ENCODE measurements at regions not wholly inside any gene's neighbourhood (a gene's known extent, or its start where the extent isn't known, plus 50 kb on each side); places are given as distances from the start of the nearest gene placed in this dataset.

DNA sequence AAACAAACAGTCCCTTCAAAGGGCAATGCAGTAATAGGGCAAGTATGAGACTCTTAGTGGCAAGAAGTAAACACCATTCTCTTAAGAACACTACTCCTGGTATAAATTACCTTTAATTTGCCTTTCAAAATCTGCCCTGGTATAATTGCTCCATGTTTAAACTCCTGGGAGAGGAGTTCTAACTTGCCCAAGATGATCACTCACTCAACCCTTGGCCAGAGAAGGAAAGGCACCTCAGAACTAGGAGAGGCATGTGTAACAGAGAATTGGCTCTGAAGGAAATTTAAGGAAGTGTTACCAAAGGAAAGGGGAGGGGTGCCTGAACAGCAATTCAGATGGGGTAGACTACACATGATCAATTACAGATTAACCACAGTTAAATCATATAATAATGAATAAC is 1173.6 kb upstream of the SORCS1 start:
- TF ChIP-seq, protein P1, sequence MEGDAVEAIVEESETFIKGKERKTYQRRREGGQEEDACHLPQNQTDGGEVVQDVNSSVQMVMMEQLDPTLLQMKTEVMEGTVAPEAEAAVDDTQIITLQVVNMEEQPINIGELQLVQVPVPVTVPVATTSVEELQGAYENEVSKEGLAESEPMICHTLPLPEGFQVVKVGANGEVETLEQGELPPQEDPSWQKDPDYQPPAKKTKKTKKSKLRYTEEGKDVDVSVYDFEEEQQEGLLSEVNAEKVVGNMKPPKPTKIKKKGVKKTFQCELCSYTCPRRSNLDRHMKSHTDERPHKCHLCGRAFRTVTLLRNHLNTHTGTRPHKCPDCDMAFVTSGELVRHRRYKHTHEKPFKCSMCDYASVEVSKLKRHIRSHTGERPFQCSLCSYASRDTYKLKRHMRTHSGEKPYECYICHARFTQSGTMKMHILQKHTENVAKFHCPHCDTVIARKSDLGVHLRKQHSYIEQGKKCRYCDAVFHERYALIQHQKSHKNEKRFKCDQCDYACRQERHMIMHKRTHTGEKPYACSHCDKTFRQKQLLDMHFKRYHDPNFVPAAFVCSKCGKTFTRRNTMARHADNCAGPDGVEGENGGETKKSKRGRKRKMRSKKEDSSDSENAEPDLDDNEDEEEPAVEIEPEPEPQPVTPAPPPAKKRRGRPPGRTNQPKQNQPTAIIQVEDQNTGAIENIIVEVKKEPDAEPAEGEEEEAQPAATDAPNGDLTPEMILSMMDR (IDR thresholded peaks at IDR 0.05; ENCODE audit: control extremely low read depth in 1 of 3, insufficient read depth in 1 of 3, low read depth in 1 of 3, low read length in 3 of 3), result no peak
- no peak for TF ChIP-seq CHD2 (IDR thresholded peaks at IDR 0.05; ENCODE audit: low read length)
- no peak for TF ChIP-seq ZNF274 (IDR thresholded peaks at IDR 0.05; ENCODE audit: borderline replicate concordance, extremely low read depth, low read length)
